ENCODE measurements at regions not wholly inside any gene's neighbourhood (a gene's known extent, or its start where the extent isn't known, plus 50 kb on each side); places are given as distances from the start of the nearest gene placed in this dataset.

GRCh38 chr11:30749268-30749667 is 163.1 kb upstream of the MPPED2 start:
- no peak overlapping the region for H3K4me3 ChIP-seq (replicated peaks; ENCODE audit: low read depth, low read length)
- DNase-seq (ENCODE audit: low read depth): no peak
- no peak for TF ChIP-seq CTCF (IDR thresholded peaks at IDR 0.05; ENCODE audit: low read length, missing control alignments)

GRCh38 chr11:30741039-30741550 is 154.9 kb upstream of the MPPED2 start:
- no peak overlapping the region for H3K4me3 ChIP-seq (replicated peaks; ENCODE audit: low read depth, low read length)
- peak; percentile 29 for DNase-seq (ENCODE audit: low read depth)
- no peak for TF ChIP-seq CTCF (IDR thresholded peaks at IDR 0.05; ENCODE audit: low read length, missing control alignments)

GRCh38 chr11:30740091-30740490 is 153.9 kb upstream of the MPPED2 start:
- DNase-seq (ENCODE audit: low read depth): no peak
- no peak overlapping the region for H3K4me3 ChIP-seq (replicated peaks; ENCODE audit: low read depth, low read length)
- TF ChIP-seq CTCF (IDR thresholded peaks at IDR 0.05; ENCODE audit: low read length, missing control alignments): no peak

- TF ChIP-seq CTCF (IDR thresholded peaks at IDR 0.05; ENCODE audit: low read length, missing control alignments): no peak
- H3K4me3 ChIP-seq (replicated peaks; ENCODE audit: low read depth, low read length): no peak overlapping the region
- no peak for DNase-seq (ENCODE audit: low read depth)
Observed at GRCh38 chr11:30735946-30736345, 149.8 kb upstream of the MPPED2 start.

GRCh38 chr11:30733748-30734147 is 147.6 kb upstream of the MPPED2 start:
- no peak for DNase-seq (ENCODE audit: low read depth)
- H3K4me3 ChIP-seq (replicated peaks; ENCODE audit: low read depth, low read length): no peak overlapping the region
- TF ChIP-seq CTCF (IDR thresholded peaks at IDR 0.05; ENCODE audit: low read length, missing control alignments): no peak

- no peak for DNase-seq (ENCODE audit: low read depth)
- no peak overlapping the region for H3K4me3 ChIP-seq (replicated peaks; ENCODE audit: low read depth, low read length)
- no peak for TF ChIP-seq CTCF (IDR thresholded peaks at IDR 0.05; ENCODE audit: low read length, missing control alignments)
Observed at GRCh38 chr11:30730011-30730410, 143.9 kb upstream of the MPPED2 start.

- no peak for TF ChIP-seq CTCF (IDR thresholded peaks at IDR 0.05; ENCODE audit: low read length, missing control alignments)
- no peak overlapping the region for H3K4me3 ChIP-seq (replicated peaks; ENCODE audit: low read depth, low read length)
- DNase-seq (ENCODE audit: low read depth): no peak
Observed at GRCh38 chr11:30729187-30729713, 143.1 kb upstream of the MPPED2 start.
